SK-N-MC (cell line): ENCODE measurements at regions not wholly inside any gene's neighbourhood (a gene's known extent, or its start where the extent isn't known, plus 50 kb on each side); places are given as distances from the start of the nearest gene placed in this dataset.

Source experiments
- EZH2 ChIP-seq: fragments of 200-600 bp; sonication (generic); IDR thresholded peaks from one replicate; pipeline ENCODE4 v1.6.1; 2017; ENCODE audit warnings: antibody characterized with exemption
- FOXP2 ChIP-seq: optimal IDR thresholded peaks from 2 replicates; pipeline ENCODE3; 2011; ENCODE audit warnings: mild to moderate bottlenecking, moderate library complexity; ENCODE audit not compliant: insufficient read depth; ENCODE audit errors: extremely low read length, control extremely low read depth
- POLR2AphosphoS5 ChIP-seq: IDR thresholded peaks from 2 replicates; pipeline ENCODE4 v1.6.1; 2012; ENCODE audit warnings: mild to moderate bottlenecking, low read depth, low read length, borderline replicate concordance

DNA sequence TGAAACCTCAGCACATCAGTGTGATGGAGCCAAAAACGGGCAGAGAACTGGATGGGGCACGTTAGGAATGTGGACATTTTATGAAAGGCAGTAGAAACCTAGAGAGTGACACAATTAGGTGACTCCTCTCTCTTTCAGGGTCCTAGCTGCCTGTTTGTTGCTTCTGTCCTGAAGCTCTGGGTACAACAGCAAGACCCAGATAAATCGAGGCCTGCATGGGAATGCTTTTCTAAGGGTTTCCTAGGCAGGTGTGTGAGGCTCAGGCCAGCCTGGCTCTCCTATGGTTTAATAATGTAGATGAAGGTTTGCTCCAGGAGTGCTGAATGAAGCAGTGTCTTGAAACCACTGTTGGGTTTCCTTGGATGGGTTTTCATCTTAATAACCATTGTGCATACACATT lies 517.1 kb upstream of the RAB6C start:
- TF ChIP-seq POLR2AphosphoS5 (no peak), EZH2 (no peak), FOXP2 (no peak)
